K562 (cell line): ENCODE measurements at regions not wholly inside any gene's neighbourhood (a gene's known extent, or its start where the extent isn't known, plus 50 kb on each side); places are given as distances from the start of the nearest gene placed in this dataset.

Source experiments
- ATF3 ChIP-seq, 2 experiments: fragments of 450-650 bp in 1 of 2; sonication (generic) in 1 of 2; formaldehyde crosslinking in 1 of 2; IDR thresholded peaks in 1 of 2; conservative IDR thresholded peaks in 1 of 2; 2 replicates each; pipeline versions ENCODE4 v1.6.1 to v1.8.1; 2016 to 2023; ENCODE audit warnings: mild to moderate bottlenecking in 2 of 2, moderate library complexity in 2 of 2, inconsistent platforms in 1 of 2, missing genetic modification reagents in 1 of 2
- BACH1 ChIP-seq: fragments of 200-800 bp; sonication (Bioruptor generic); IDR thresholded peaks from 2 replicates; pipeline ENCODE4 v1.6.1; 2016; ENCODE audit warnings: missing genetic modification characterization, missing compliant biosample characterization
- BRF2 ChIP-seq: IDR thresholded peaks from 3 replicates; pipeline ENCODE4 v1.6.1; 2011; ENCODE audit warnings: borderline replicate concordance, mild to moderate bottlenecking; ENCODE audit not compliant: insufficient read length, insufficient read depth
- CBFA2T2 ChIP-seq: fragments of 450-650 bp; conservative IDR thresholded peaks from 2 replicates; pipeline ENCODE4 v1.6.1; 2017; ENCODE audit warnings: mild to moderate bottlenecking
- CXXC5 ChIP-seq: fragments of 250-450 bp; sonication (Bioruptor Pico); IDR thresholded peaks from 2 replicates; pipeline ENCODE4 v1.8.0; 2022; ENCODE audit warnings: inconsistent platforms, mild to moderate bottlenecking, moderate library complexity
- DMBX1 ChIP-seq: fragments of 250-450 bp; sonication (Bioruptor Pico); IDR thresholded peaks from 2 replicates; pipeline ENCODE4 v1.8.0; 2022; ENCODE audit warnings: inconsistent platforms, mild to moderate bottlenecking, moderate library complexity, borderline replicate concordance
- ELK3 ChIP-seq: fragments of 450-650 bp; formaldehyde crosslinking; IDR thresholded peaks from 2 replicates; pipeline ENCODE4 v1.4.0; 2020; ENCODE audit warnings: mild to moderate bottlenecking
- EP300 ChIP-seq: IDR thresholded peaks from 2 replicates; pipeline ENCODE4 v1.6.1; 2012; ENCODE audit warnings: low read length, improper control_type of control experiment
- ETS1 ChIP-seq: conservative IDR thresholded peaks from 2 replicates; pipeline ENCODE4 v1.6.1; 2011; ENCODE audit warnings: low read depth, mild to moderate bottlenecking, low read length; ENCODE audit not compliant: control insufficient read depth
- ETV1 ChIP-seq: fragments of 450-650 bp; conservative IDR thresholded peaks from 2 replicates; pipeline ENCODE4 v1.6.1; 2016; ENCODE audit warnings: missing genetic modification characterization, control low read depth, low read depth, missing compliant biosample characterization
- GTF2E2 ChIP-seq: fragments of 200-800 bp; sonication (Bioruptor generic); IDR thresholded peaks from 2 replicates; pipeline ENCODE4 v1.6.1; 2016; ENCODE audit warnings: missing genetic modification characterization, missing compliant biosample characterization
- HINFP ChIP-seq: fragments of 450-650 bp; conservative IDR thresholded peaks from 2 replicates; pipeline ENCODE4 v1.6.1; 2016; ENCODE audit warnings: missing genetic modification characterization, low read depth, mild to moderate bottlenecking, control low read depth, missing compliant biosample characterization
- HIVEP1 ChIP-seq: fragments of 250-450 bp; sonication (Bioruptor Pico); IDR thresholded peaks from 2 replicates; pipeline ENCODE4 v1.4.0; 2020; ENCODE audit warnings: mild to moderate bottlenecking
- HMG20A ChIP-seq: fragments of 450-650 bp; formaldehyde crosslinking; conservative IDR thresholded peaks from 2 replicates; pipeline ENCODE4 v1.4.0; 2020; ENCODE audit warnings: mild to moderate bottlenecking, mixed read lengths
- JUND ChIP-seq, 2 experiments: IDR thresholded peaks; 2 replicates in 1 of 2; 3 replicates in 1 of 2; pipeline ENCODE4 v1.6.1; 2011; ENCODE audit warnings: borderline replicate concordance in 2 of 2, low read depth in 2 of 2, low read length in 2 of 2, improper control_type of control experiment in 1 of 2, missing biosample characterization in 1 of 2, missing genetic modification characterization in 1 of 2, missing genetic modification reagents in 1 of 2
- NELFE ChIP-seq: IDR thresholded peaks from 2 replicates; pipeline ENCODE4 v1.6.1; 2011; ENCODE audit warnings: mild to moderate bottlenecking; ENCODE audit not compliant: insufficient read depth, insufficient read length
- NR4A1 ChIP-seq, 2 experiments: fragments of 250-450 bp in 1 of 2; fragments of 450-650 bp in 1 of 2; sonication (Bioruptor Pico) in 1 of 2; IDR thresholded peaks; 2 replicates each; pipeline versions ENCODE4 v1.4.0 to v1.6.1; 2016 to 2020; ENCODE audit warnings: mild to moderate bottlenecking in 2 of 2, missing compliant biosample characterization in 1 of 2, missing genetic modification characterization in 1 of 2, moderate library complexity in 1 of 2
- TEAD2 ChIP-seq: fragments of 450-650 bp; IDR thresholded peaks from 2 replicates; pipeline ENCODE4 v1.6.1; 2016; ENCODE audit warnings: missing genetic modification characterization, control low read depth, missing compliant biosample characterization
- ZKSCAN3 ChIP-seq: fragments of 250-450 bp; sonication (Bioruptor Pico); IDR thresholded peaks from 2 replicates; pipeline ENCODE4 v1.4.0; 2020
- ZNF134 ChIP-seq: fragments of 250-450 bp; sonication (Bioruptor Pico); conservative IDR thresholded peaks from 2 replicates; pipeline ENCODE4 v1.4.0; 2020
- ZNF232 ChIP-seq: sonication (generic); formaldehyde crosslinking; IDR thresholded peaks from 2 replicates; pipeline ENCODE4 v1.8.0; 2022; ENCODE audit warnings: mild to moderate bottlenecking, missing genetic modification reagents

- no peak for TF ChIP-seq ZNF232
- TF ChIP-seq CXXC5 (CRISPR knock-in tag) = no peak
- TF ChIP-seq HMG20A (CRISPR knock-in tag) = no peak
- no peak for TF ChIP-seq DMBX1 (CRISPR knock-in tag)
- no peak for TF ChIP-seq ETS1
- TF ChIP-seq ZNF134 (CRISPR knock-in tag) = no peak
- no peak for TF ChIP-seq BRF2
- TF ChIP-seq HINFP = no peak
- TF ChIP-seq NR4A1 (CRISPR knock-in tag; IDR thresholded peaks at IDR 0.05) = no peak
- no peak for TF ChIP-seq NR4A1 (tag; IDR thresholded peaks at IDR 0.05)
- no peak for TF ChIP-seq ETV1
- no peak for TF ChIP-seq EP300
- no peak for TF ChIP-seq ELK3 (CRISPR knock-in tag)
- TF ChIP-seq TEAD2 (tag) = no peak
- TF ChIP-seq ATF3 (IDR thresholded peaks at IDR 0.05) = peak; percentile 59
- no peak for TF ChIP-seq ATF3 (CRISPR knock-in tag; conservative IDR thresholded peaks at IDR 0.05)
- TF ChIP-seq ZKSCAN3 (CRISPR knock-in tag) = no peak
- TF ChIP-seq GTF2E2 (tag) = no peak
- no peak for TF ChIP-seq CBFA2T2
- TF ChIP-seq HIVEP1 = no peak
- TF ChIP-seq JUND (IDR thresholded peaks at IDR 0.05; ENCODE audit: borderline replicate concordance, low read depth, low read length) = peak; percentile 35; the same call in 1 of the 2 replicates
- no peak for TF ChIP-seq JUND (tag; IDR thresholded peaks at IDR 0.05; ENCODE audit: borderline replicate concordance, low read depth, low read length)
- TF ChIP-seq BACH1 (tag) = no peak
- TF ChIP-seq NELFE = no peak
Observed at GRCh38 chr4:140260227-140260626, 106.2 kb upstream of the MAML3 start (continued).
